CD4-positive, alpha-beta T cell treated with Interferon alpha-2 for 1 hour (primary cell): ENCODE measurements at regions not wholly inside any gene's neighbourhood (a gene's known extent, or its start where the extent isn't known, plus 50 kb on each side); places are given as distances from the start of the nearest gene placed in this dataset.

Experiments used
- DNase-seq, 2 donors: peaks; one replicate each; pipeline ENCODE4 v3.0.0-alpha.2; 2020 to 2022

- no peak for DNase-seq
These were observed 111.6 kb upstream of the EEF1E1 start for GRCh38 chr6:8213995-8214394.

- no peak for DNase-seq
These were observed 110.5 kb upstream of the EEF1E1 start for GRCh38 chr6:8212720-8213434.

- no peak for DNase-seq
These were observed 105.5 kb upstream of the EEF1E1 start for GRCh38 chr6:8207869-8208191.

- no peak for DNase-seq
These were observed 105.0 kb upstream of the EEF1E1 start for GRCh38 chr6:8207191-8207868.

GRCh38 chr6:8203337-8203736 lies 101.0 kb upstream of the EEF1E1 start:
- DNase-seq: no peak

- no peak for DNase-seq
These were observed 99.3 kb upstream of the EEF1E1 start for GRCh38 chr6:8201679-8202078.

GRCh38 chr6:8200255-8200654 lies 97.9 kb upstream of the EEF1E1 start:
- DNase-seq: no peak

GRCh38 chr6:8195714-8196102 lies 93.4 kb upstream of the EEF1E1 start:
- no peak for DNase-seq

GRCh38 chr6:8195040-8195713 lies 92.8 kb upstream of the EEF1E1 start:
- DNase-seq: no peak

GRCh38 chr6:8194490-8194889 lies 92.1 kb upstream of the EEF1E1 start:
- DNase-seq: no peak

- no peak for DNase-seq
These were observed 91.2 kb upstream of the EEF1E1 start for GRCh38 chr6:8193541-8193940.

GRCh38 chr6:8192597-8192996 lies 90.2 kb upstream of the EEF1E1 start:
- no peak for DNase-seq

GRCh38 chr6:8192067-8192466 lies 89.7 kb upstream of the EEF1E1 start:
- DNase-seq: no peak

GRCh38 chr6:8191629-8192028 lies 89.3 kb upstream of the EEF1E1 start:
- no peak for DNase-seq

GRCh38 chr6:8187209-8187608 lies 84.9 kb upstream of the EEF1E1 start:
- DNase-seq: no peak

GRCh38 chr6:8182902-8183665 lies 80.7 kb upstream of the EEF1E1 start:
- DNase-seq: no peak

- DNase-seq: no peak
These were observed 79.8 kb upstream of the EEF1E1 start for GRCh38 chr6:8181951-8182845.

GRCh38 chr6:8181160-8181881 lies 79.0 kb upstream of the EEF1E1 start:
- no peak for DNase-seq

- no peak for DNase-seq
These were observed 78.2 kb upstream of the EEF1E1 start for GRCh38 chr6:8180327-8181159.

GRCh38 chr6:8177721-8178120 lies 75.4 kb upstream of the EEF1E1 start:
- no peak for DNase-seq
